ENCODE measurements at regions not wholly inside any gene's neighbourhood (a gene's known extent, or its start where the extent isn't known, plus 50 kb on each side); places are given as distances from the start of the nearest gene placed in this dataset.

DNA sequence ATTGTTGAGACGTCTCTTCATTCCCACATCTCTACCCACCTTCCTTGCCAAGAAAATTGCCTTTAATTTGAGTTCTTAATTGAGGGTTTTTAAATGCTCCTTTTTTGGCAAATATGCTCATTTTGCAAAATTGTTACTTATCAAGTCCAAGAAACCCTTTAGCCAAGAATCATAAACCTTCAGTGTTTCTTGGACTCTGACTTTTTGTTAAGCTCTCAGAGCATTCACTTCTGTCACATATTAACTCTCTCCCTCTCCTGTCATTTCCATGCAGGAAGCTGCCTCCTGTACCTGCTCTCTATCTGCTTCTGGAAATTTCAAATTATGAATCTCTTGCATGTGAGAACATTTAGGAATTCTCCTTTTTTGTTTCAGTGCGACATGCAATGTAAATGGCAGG lies 100.0 kb upstream of the PIEZO2 start:
- no peak for TF ChIP-seq POLR2A (IDR thresholded peaks at IDR 0.05)
- TF ChIP-seq, protein P1, sequence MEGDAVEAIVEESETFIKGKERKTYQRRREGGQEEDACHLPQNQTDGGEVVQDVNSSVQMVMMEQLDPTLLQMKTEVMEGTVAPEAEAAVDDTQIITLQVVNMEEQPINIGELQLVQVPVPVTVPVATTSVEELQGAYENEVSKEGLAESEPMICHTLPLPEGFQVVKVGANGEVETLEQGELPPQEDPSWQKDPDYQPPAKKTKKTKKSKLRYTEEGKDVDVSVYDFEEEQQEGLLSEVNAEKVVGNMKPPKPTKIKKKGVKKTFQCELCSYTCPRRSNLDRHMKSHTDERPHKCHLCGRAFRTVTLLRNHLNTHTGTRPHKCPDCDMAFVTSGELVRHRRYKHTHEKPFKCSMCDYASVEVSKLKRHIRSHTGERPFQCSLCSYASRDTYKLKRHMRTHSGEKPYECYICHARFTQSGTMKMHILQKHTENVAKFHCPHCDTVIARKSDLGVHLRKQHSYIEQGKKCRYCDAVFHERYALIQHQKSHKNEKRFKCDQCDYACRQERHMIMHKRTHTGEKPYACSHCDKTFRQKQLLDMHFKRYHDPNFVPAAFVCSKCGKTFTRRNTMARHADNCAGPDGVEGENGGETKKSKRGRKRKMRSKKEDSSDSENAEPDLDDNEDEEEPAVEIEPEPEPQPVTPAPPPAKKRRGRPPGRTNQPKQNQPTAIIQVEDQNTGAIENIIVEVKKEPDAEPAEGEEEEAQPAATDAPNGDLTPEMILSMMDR (IDR thresholded peaks at IDR 0.05): no peak
